AG04449 (cell line): ENCODE measurements at regions not wholly inside any gene's neighbourhood (a gene's known extent, or its start where the extent isn't known, plus 50 kb on each side); places are given as distances from the start of the nearest gene placed in this dataset.

ENCODE experiments used
- CTCF ChIA-PET: fragments of 350-600 bp; formaldehyde crosslinking; extraction: SDS; loops from one replicate; lab custom pipeline; 2021; ENCODE audit warnings: antibody characterized with exemption; lab: Yijun Ruan, JAX
- POLR2A ChIA-PET: fragments of 400-600, 350-600 bp; formaldehyde crosslinking; extraction: SDS; loops from one replicate; lab custom pipeline; 2020; ENCODE audit warnings: antibody characterized with exemption, inconsistent platforms; lab: Yijun Ruan, JAX
- DNase-seq: peaks from one replicate; pipeline ENCODE4 v3.0.0-alpha.2; 2010; ENCODE audit warnings: low read depth, low spot score
- H3K4me3 ChIP-seq: 2 replicates; pipeline ENCODE4 v1.5.1; 2011; ENCODE audit warnings: low read depth, mild to moderate bottlenecking, control low read depth, low read length
- TF ChIP-seq, protein P1 (sequence below): IDR thresholded peaks from one replicate; pipeline ENCODE4 v1.5.1; 2011; ENCODE audit warnings: mild to moderate bottlenecking, moderate library complexity, low read length, control low read depth, inconsistent platforms; ENCODE audit not compliant: insufficient read depth; ENCODE audit errors: missing control alignments

GRCh38 chr2:83176539-83176938 is 1282.5 kb downstream of the SUCLG1 start:
- CTCF ChIA-PET = no interaction called here
- TF ChIP-seq, protein P1, sequence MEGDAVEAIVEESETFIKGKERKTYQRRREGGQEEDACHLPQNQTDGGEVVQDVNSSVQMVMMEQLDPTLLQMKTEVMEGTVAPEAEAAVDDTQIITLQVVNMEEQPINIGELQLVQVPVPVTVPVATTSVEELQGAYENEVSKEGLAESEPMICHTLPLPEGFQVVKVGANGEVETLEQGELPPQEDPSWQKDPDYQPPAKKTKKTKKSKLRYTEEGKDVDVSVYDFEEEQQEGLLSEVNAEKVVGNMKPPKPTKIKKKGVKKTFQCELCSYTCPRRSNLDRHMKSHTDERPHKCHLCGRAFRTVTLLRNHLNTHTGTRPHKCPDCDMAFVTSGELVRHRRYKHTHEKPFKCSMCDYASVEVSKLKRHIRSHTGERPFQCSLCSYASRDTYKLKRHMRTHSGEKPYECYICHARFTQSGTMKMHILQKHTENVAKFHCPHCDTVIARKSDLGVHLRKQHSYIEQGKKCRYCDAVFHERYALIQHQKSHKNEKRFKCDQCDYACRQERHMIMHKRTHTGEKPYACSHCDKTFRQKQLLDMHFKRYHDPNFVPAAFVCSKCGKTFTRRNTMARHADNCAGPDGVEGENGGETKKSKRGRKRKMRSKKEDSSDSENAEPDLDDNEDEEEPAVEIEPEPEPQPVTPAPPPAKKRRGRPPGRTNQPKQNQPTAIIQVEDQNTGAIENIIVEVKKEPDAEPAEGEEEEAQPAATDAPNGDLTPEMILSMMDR = no peak
- POLR2A ChIA-PET = no interaction called here
- DNase-seq = no peak
- no peak overlapping the region for H3K4me3 ChIP-seq

- TF ChIP-seq, protein P1 = no peak
- ChIA-PET POLR2A (no interaction called here), CTCF (interaction anchor here (1.6 kb wide), 1 partner anchor 23 kb away, joined by 6 read pairs; no protein-coding TSS in a partner anchor)
- H3K4me3 ChIP-seq = no peak overlapping the region
- peak; percentile 21 for DNase-seq
These were observed 1286.2 kb downstream of the SUCLG1 start for GRCh38 chr2:83172841-83173240.

DNA sequence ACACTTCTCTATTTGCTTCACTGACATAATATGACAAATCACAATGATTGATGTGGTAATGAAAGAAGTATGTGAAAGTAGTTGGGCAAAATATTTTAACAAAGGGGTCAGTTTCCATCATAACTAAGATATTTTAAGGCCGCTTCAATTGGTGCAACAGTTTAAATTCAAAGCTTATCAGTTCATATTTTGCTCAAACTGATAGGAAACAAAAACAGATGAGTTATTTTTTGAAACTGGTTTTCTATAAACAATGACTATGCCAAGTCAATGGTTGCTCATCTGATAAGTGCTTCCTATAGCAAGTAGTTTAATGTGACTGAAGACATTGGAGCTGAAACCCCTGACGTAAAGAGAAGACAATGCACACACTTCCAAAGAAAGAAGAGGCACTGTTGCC is 1290.7 kb downstream of the SUCLG1 start:
- DNase-seq = no peak
- no peak overlapping the region for H3K4me3 ChIP-seq
- CTCF ChIA-PET = interaction anchor here (2.2 kb wide), 1 partner anchor 28 kb away, joined by 5 read pairs; no protein-coding TSS in a partner anchor
- TF ChIP-seq, protein P1 = no peak
- POLR2A ChIA-PET = no interaction called here

DNA sequence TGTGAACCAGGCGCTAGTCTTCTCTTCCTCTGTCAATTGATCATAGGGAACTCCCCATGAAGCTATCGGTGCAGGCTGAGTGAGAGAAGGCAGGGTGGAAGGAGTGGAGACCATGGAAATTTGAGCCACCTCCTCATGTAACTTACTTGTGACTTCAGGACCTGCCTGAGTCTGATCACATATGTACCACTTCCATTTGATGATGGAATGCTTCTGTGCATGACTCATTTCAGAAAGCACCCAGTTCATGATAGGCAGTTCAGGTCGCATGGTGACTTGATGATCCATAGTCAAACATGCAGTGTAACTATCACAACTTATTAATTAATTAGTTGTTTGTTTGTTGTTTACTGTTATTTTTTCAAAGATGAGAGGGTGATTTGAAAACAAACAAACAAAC is 1296.7 kb downstream of the SUCLG1 start:
- TF ChIP-seq, protein P1 = no peak
- DNase-seq = no peak
- no peak overlapping the region for H3K4me3 ChIP-seq
- POLR2A ChIA-PET = no interaction called here
- CTCF ChIA-PET = no interaction called here

DNA sequence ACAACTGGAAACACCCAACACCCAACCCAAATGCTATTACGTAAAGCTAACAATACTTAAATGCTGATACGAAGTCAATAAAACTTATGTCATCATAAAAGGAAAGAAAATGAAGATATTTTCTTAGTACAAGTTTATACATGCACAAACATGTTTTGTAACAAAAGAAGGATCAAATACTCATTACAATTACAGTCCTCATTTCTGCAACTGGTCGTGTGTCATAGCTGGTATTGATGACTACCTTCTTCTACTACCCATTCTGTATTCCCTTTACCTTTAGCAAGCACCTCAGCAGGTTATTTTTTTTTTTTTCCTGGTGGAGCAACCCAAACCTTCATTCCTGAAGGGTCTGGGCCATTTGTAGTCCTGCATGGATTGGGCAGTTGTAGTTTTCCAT is 1298.5 kb downstream of the SUCLG1 start:
- POLR2A ChIA-PET = no interaction called here
- TF ChIP-seq, protein P1 = no peak
- H3K4me3 ChIP-seq = no peak overlapping the region
- no peak for DNase-seq
- CTCF ChIA-PET = no interaction called here

DNA sequence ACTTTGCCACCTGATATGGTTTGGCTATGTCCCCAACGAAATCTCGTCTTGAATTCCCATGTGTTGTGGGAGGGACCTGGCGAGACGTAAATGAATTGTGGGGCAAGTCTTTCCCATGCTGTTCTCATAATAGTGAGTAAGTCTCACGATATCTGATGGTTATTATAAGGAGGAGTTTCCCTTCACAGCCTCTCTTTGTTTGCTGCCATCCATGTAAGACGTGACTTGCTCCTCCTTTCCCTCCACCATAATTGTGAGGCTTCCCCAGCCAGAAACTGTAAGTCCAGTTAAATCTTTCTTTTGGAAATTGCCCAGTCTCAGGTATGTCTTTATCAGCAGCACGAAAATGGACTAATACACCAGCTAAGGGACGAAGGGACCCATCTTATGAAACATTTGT is 1303.3 kb downstream of the SUCLG1 start:
- H3K4me3 ChIP-seq = no peak overlapping the region
- POLR2A ChIA-PET = no interaction called here
- no peak for DNase-seq
- TF ChIP-seq, protein P1 = no peak
- CTCF ChIA-PET = no interaction called here
